H1 (cell line): ENCODE measurements at regions not wholly inside any gene's neighbourhood (a gene's known extent, or its start where the extent isn't known, plus 50 kb on each side); places are given as distances from the start of the nearest gene placed in this dataset.
A peak's percentile ranks its signal among the peaks of the same experiment; 100 is the strongest.

ENCODE experiments used
- CTCF ChIA-PET: fragments of 300-600 bp; sonication (Branson Sonifier 250); formaldehyde crosslinking; loops from one replicate; lab custom pipeline; 2021; ENCODE audit not compliant: partially characterized antibody; lab: Charles Lee
- POLR2A ChIA-PET: fragments of 300-600 bp; sonication (Branson Sonifier 250); formaldehyde crosslinking; loops from one replicate; lab custom pipeline; 2021; ENCODE audit warnings: inconsistent platforms; ENCODE audit not compliant: partially characterized antibody; lab: Charles Lee
- DNase-seq, 2 experiments: peaks; one replicate each; pipeline versions ENCODE4 v3.0.0 to v3.0.0-alpha.2; 2010 to 2022; ENCODE audit warnings: low spot score in 2 of 2, low read depth in 1 of 2, mixed read lengths in 1 of 2
- FAIRE-seq: peaks from 2 replicates; lab custom pipeline; 2011; peaks lifted over from hg19 to GRCh38; lab: Jason Lieb, UNC
- H2AFZ ChIP-seq: 2 replicates; pipeline ENCODE4 v1.8.1; 2012; ENCODE audit warnings: low read length, inconsistent platforms
- H2AK5ac ChIP-seq: 2 replicates; pipeline ENCODE4 v1.6.1; 2013; ENCODE audit warnings: low read depth, low read length
- H2BK120ac ChIP-seq: replicated peaks from 2 replicates; pipeline ENCODE3; 2013; ENCODE audit warnings: low read depth, low read length, inconsistent platforms
- H2BK12ac ChIP-seq: 2 replicates; pipeline ENCODE4 v1.6.1; 2013; ENCODE audit warnings: low read depth, low read length
- H2BK15ac ChIP-seq: 2 replicates; pipeline ENCODE4 v1.6.1; 2013; ENCODE audit warnings: low read length
- H2BK20ac ChIP-seq: 2 replicates; pipeline ENCODE4 v1.6.1; 2013; ENCODE audit warnings: low read length
- H2BK5ac ChIP-seq: 2 replicates; pipeline ENCODE4 v1.6.1; 2013; ENCODE audit warnings: low read depth, low read length
- H3K14ac ChIP-seq: 2 replicates; pipeline ENCODE4 v1.6.1; 2013; ENCODE audit warnings: inconsistent platforms; ENCODE audit not compliant: insufficient read length
- H3K18ac ChIP-seq: 2 replicates; pipeline ENCODE4 v1.6.1; 2013; ENCODE audit warnings: low read length; ENCODE audit errors: extremely low read depth
- H3K23ac ChIP-seq: 2 replicates; pipeline ENCODE4 v1.6.1; 2013; ENCODE audit warnings: inconsistent platforms; ENCODE audit not compliant: insufficient read length
- H3K23me2 ChIP-seq: 2 replicates; pipeline ENCODE4 v1.6.1; 2013; ENCODE audit warnings: low read depth, low read length
- H3K27ac ChIP-seq: 2 replicates; pipeline ENCODE4 v1.6.1; 2011; ENCODE audit warnings: low read depth, low read length, inconsistent platforms
- H3K27me3 ChIP-seq, 4 experiments: replicated peaks in 1 of 4; 1 replicate in 1 of 4; 2 replicates in 3 of 4; pipeline versions ENCODE4 v1.6.1 to v1.8.1; 2011 to 2013; ENCODE audit warnings: low read length in 3 of 4, mild to moderate bottlenecking in 3 of 4, inconsistent platforms in 2 of 4, mixed read lengths in 2 of 4, moderate library complexity in 1 of 4; ENCODE audit not compliant: control insufficient read depth in 3 of 4, insufficient read depth in 3 of 4; ENCODE audit errors: extremely low read depth in 1 of 4
- H3K36me3 ChIP-seq, 4 experiments: 2 replicates each; pipeline versions ENCODE4 v1.6.1 to v1.8.1; 2011 to 2013; ENCODE audit warnings: mild to moderate bottlenecking in 4 of 4, low read length in 3 of 4, moderate library complexity in 2 of 4, control low read depth in 1 of 4, inconsistent platforms in 1 of 4; ENCODE audit not compliant: insufficient read depth in 4 of 4, control insufficient read depth in 2 of 4
- H3K4ac ChIP-seq: replicated peaks from 2 replicates; pipeline ENCODE3; 2013; ENCODE audit warnings: low read length, low read depth, mixed read lengths, inconsistent platforms; ENCODE audit not compliant: insufficient read length
- H3K4me1 ChIP-seq, 4 experiments: replicated peaks in 1 of 4; 1 replicate in 1 of 4; 2 replicates in 3 of 4; pipeline versions ENCODE4 v1.6.1 to v1.8.1; 2011 to 2013; ENCODE audit warnings: low read length in 3 of 4, inconsistent platforms in 2 of 4, mixed read lengths in 1 of 4; ENCODE audit not compliant: insufficient read depth in 4 of 4, control insufficient read depth in 3 of 4
- H3K4me2 ChIP-seq, 2 experiments: 2 replicates each; pipeline versions ENCODE4 v1.6.1 to v1.8.1; 2011 to 2013; ENCODE audit warnings: low read depth in 2 of 2, low read length in 2 of 2, control low read depth in 1 of 2, inconsistent platforms in 1 of 2, mild to moderate bottlenecking in 1 of 2; ENCODE audit not compliant: insufficient read depth in 1 of 2
- H3K4me3 ChIP-seq, 4 experiments: fragments of 200-600, 300-600 bp in 1 of 4; sonication (generic), shearing (Covaris generic), sonication (Bioruptor Twin) in 1 of 4; 2 replicates each; pipeline versions ENCODE4 v1.5.1 to v1.8.1; 2011 to 2016; ENCODE audit warnings: low read length in 4 of 4, low read depth in 3 of 4, control low read depth in 2 of 4, inconsistent platforms in 2 of 4, mild to moderate bottlenecking in 2 of 4, mixed read lengths in 1 of 4, moderate library complexity in 1 of 4; ENCODE audit not compliant: insufficient read depth in 2 of 4; ENCODE audit errors: extremely low read depth in 1 of 4
- H3K56ac ChIP-seq: replicated peaks from 2 replicates; pipeline ENCODE3; 2013; ENCODE audit warnings: low read depth, mild to moderate bottlenecking, mixed read lengths, low read length, inconsistent platforms; ENCODE audit not compliant: insufficient read length
- H3K79me1 ChIP-seq: 2 replicates; pipeline ENCODE4 v1.6.1; 2013; ENCODE audit warnings: low read depth, low read length, control low read depth
- H3K79me2 ChIP-seq, 2 experiments: 2 replicates each; pipeline versions ENCODE4 v1.6.1 to v1.8.1; 2012 to 2013; ENCODE audit warnings: low read length in 2 of 2, mild to moderate bottlenecking in 2 of 2, inconsistent platforms in 1 of 2; ENCODE audit not compliant: insufficient read depth in 2 of 2, control insufficient read depth in 1 of 2
- H3K9ac ChIP-seq, 4 experiments: replicated peaks in 1 of 4; 1 replicate in 1 of 4; 2 replicates in 3 of 4; pipeline versions ENCODE4 v1.6.1 to v1.8.1; 2011 to 2013; ENCODE audit warnings: low read depth in 3 of 4, low read length in 3 of 4, control low read depth in 2 of 4, mild to moderate bottlenecking in 2 of 4, moderate library complexity in 2 of 4, inconsistent platforms in 1 of 4; ENCODE audit errors: extremely low read depth in 1 of 4
- H3K9me3 ChIP-seq, 2 experiments: 2 replicates each; pipeline versions ENCODE4 v1.6.1 to v1.8.1; 2012 to 2013; ENCODE audit warnings: mild to moderate bottlenecking in 2 of 2, moderate library complexity in 2 of 2, control low read depth in 1 of 2, inconsistent platforms in 1 of 2, low read depth in 1 of 2, low read length in 1 of 2, mixed read lengths in 1 of 2; ENCODE audit not compliant: insufficient read depth in 2 of 2
- H4K20me1 ChIP-seq, 2 experiments: replicated peaks in 1 of 2; 2 replicates each; pipeline versions ENCODE3 to v1.8.1; 2011 to 2013; ENCODE audit warnings: inconsistent platforms in 2 of 2, low read length in 2 of 2, mild to moderate bottlenecking in 1 of 2; ENCODE audit not compliant: insufficient read depth in 2 of 2, control insufficient read depth in 1 of 2
- H4K5ac ChIP-seq: 2 replicates; pipeline ENCODE4 v1.6.1; 2013; ENCODE audit warnings: low read length, low read depth, mixed read lengths, inconsistent platforms; ENCODE audit not compliant: insufficient read length
- H4K8ac ChIP-seq: 2 replicates; pipeline ENCODE4 v1.8.0; 2013; ENCODE audit warnings: mild to moderate bottlenecking, moderate library complexity, low read length, inconsistent platforms; ENCODE audit not compliant: insufficient read depth; ENCODE audit errors: extremely low read depth
- H4K91ac ChIP-seq: replicated peaks from 2 replicates; pipeline ENCODE3; 2013; ENCODE audit warnings: low read length, mixed read lengths, inconsistent platforms; ENCODE audit not compliant: insufficient read length
- ATF2 ChIP-seq: IDR thresholded peaks from 2 replicates; pipeline ENCODE4 v1.6.1; 2012; ENCODE audit warnings: low read length, inconsistent platforms
- CEBPB ChIP-seq: IDR thresholded peaks from 2 replicates; pipeline ENCODE4 v1.6.1; 2012; ENCODE audit warnings: low read depth, low read length
- WGBS, 2 experiments: shearing (Covaris generic) in 1 of 2; methylation state at CpG; one replicate each; pipeline versions ENCODE4 v1.1.6 to v1.1.7; 2013 to 2015; ENCODE audit warnings: low lambda C conversion rate in 2 of 2, mixed read lengths in 2 of 2, inconsistent platforms in 1 of 2, low coverage in 1 of 2, missing lambda C conversion rate in 1 of 2; ENCODE audit not compliant: insufficient replicate concordance in 2 of 2, insufficient coverage in 1 of 2, insufficient read length in 1 of 2; ENCODE audit errors: extremely low coverage in 1 of 2, missing lambda C conversion rate in 1 of 2; 5-methylcytosine and 5-hydroxymethylcytosine counted together

- Histone ChIP-seq H3K18ac (no peak overlapping the region), H2AFZ (no peak overlapping the region), H4K91ac (no peak overlapping the region), H3K9me3 (no peaks in the 10 kb centered on the region), H3K4me2 (no peak overlapping the region), H2BK20ac (no peak overlapping the region), H3K4ac (no peak overlapping the region), H3K4me1 (no peaks in the 10 kb centered on the region), H3K27me3 (no peaks in the 10 kb centered on the region), H3K27ac (no peak overlapping the region), H2BK15ac (no peak overlapping the region), H3K56ac (no peak overlapping the region), H3K4me3 (no peak overlapping the region), H3K23me2 (no peaks in the 10 kb centered on the region), H2AK5ac (no peak overlapping the region), H2BK120ac (no peak overlapping the region), H4K5ac (no peak overlapping the region), H3K14ac (no peak overlapping the region), H3K36me3 (no peaks in the 10 kb centered on the region), H4K8ac (no peak overlapping the region), H3K23ac (no peak overlapping the region), H3K79me2 (no peaks in the 10 kb centered on the region), H3K9ac (no peak overlapping the region), H3K79me1 (no peaks in the 10 kb centered on the region), H2BK12ac (no peak overlapping the region), H2BK5ac (no peak overlapping the region), H4K20me1 (no peaks in the 10 kb centered on the region)
- ChIA-PET POLR2A (no interaction called here), CTCF (no interaction called here)
- DNase-seq = no peak
- 89% methylated on average over 1 of the region's 1 CpG; no CpG with 5 or more reads in 1 of the 2 experiments for WGBS, 2 experiments
- TF ChIP-seq ATF2 (no peak), CEBPB (peak; percentile 15; the same call in 1 of the 2 replicates)
- FAIRE-seq = no peak
Observed at GRCh38 chr16:26885674-26886073, 181.1 kb upstream of the C16orf82 start.
